ENCODE measurements at regions not wholly inside any gene's neighbourhood (a gene's known extent, or its start where the extent isn't known, plus 50 kb on each side); places are given as distances from the start of the nearest gene placed in this dataset.
A peak's percentile ranks its signal among the peaks of the same experiment; 100 is the strongest.

DNA sequence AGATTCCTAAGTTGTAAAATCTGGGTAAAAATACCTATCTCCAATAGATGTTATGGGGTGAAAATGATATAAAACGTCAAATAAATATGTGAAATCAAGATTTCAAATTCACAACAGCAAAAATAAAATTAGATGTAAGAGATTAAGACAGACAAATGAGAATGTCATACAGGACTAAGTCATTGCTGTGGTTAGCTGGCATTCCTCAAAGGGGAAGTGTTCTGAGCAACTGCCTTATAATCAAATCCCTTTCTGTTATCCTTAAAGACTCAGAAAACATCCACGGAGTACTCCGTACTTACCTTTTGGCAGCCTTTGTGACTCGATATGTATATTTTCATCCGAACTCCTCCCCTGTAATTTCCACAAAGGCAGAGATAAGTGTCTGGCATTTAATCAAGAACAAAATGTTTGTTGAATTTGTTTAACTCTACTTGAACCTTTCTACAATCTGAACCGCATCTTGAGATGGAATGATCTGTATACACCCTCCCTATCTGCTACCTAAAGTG lies 559.6 kb downstream of the GATA3 start:
- no TSS peak for BruUV-seq (replicated peaks)

DNA sequence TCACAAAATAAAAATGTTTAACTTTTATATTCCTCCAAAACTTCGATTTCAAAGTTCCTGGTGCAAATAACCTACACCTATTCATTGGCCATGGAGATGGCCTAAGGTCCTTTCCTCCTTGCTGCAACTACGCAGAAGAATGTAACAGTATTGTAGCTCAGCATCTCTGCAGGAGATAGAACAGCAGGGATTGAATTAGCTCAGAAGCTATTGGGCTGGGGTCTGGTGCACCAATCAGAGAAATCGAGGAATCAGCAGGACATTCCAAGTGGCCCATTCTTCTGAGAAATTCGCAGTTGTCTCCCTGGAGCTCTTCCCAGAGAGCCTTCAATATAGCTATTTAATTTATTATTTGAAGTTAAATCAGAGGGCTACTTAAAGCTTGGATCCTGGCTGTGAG lies 560.6 kb downstream of the GATA3 start:
- no TSS peak for BruUV-seq (replicated peaks)
- CTCF ChIA-PET: no interaction called here

More for the DNA sequence above, 559.6 kb downstream of the GATA3 start:
- ChIA-PET CTCF (no interaction called here), POLR2A (ENCODE audit: unreplicated experiment) (interaction anchor here (0.7 kb wide), 1 partner anchor 388 kb away, joined by 55 read pairs; no protein-coding TSS in a partner anchor)
- DNase-seq: no peak
- Histone ChIP-seq H3K9me3 (ENCODE audit: insufficient read depth, low read depth) (no peaks in the 10 kb centered on the region), H3K36me3 (ENCODE audit: low read depth) (no peaks in the 10 kb centered on the region), H3K4me2 (no peak overlapping the region), H3K4me1 (replicated peaks; ENCODE audit: insufficient read depth) (peaks cover 30% of the 10 kb centered on the region), H3K9me2 (ENCODE audit: insufficient read depth) (no peaks in the 10 kb centered on the region), H3F3A (ENCODE audit: insufficient read depth, low read depth) (peaks cover 12% of the 10 kb centered on the region; the same call in 1 of the 2 replicates), H4K20me1 (ENCODE audit: insufficient read depth) (no peaks in the 10 kb centered on the region), H3K27me3 (ENCODE audit: insufficient read depth, low read depth) (no peaks in the 10 kb centered on the region), H3K27ac (no peak overlapping the region), H2AFZ (no peak overlapping the region), H3K79me2 (ENCODE audit: low read depth) (no peaks in the 10 kb centered on the region), H3K4me3 (no peak overlapping the region)
- intact Hi-C loops (cut with micrococcal nuclease; ENCODE audit: unreplicated experiment): no loop called here
- no peak for TF ChIP-seq EZH2 (IDR thresholded peaks at IDR 0.05; ENCODE audit: low read depth)
- TF ChIP-seq, protein P1, sequence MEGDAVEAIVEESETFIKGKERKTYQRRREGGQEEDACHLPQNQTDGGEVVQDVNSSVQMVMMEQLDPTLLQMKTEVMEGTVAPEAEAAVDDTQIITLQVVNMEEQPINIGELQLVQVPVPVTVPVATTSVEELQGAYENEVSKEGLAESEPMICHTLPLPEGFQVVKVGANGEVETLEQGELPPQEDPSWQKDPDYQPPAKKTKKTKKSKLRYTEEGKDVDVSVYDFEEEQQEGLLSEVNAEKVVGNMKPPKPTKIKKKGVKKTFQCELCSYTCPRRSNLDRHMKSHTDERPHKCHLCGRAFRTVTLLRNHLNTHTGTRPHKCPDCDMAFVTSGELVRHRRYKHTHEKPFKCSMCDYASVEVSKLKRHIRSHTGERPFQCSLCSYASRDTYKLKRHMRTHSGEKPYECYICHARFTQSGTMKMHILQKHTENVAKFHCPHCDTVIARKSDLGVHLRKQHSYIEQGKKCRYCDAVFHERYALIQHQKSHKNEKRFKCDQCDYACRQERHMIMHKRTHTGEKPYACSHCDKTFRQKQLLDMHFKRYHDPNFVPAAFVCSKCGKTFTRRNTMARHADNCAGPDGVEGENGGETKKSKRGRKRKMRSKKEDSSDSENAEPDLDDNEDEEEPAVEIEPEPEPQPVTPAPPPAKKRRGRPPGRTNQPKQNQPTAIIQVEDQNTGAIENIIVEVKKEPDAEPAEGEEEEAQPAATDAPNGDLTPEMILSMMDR (conservative IDR thresholded peaks at IDR 0.05): no peak

DNA sequence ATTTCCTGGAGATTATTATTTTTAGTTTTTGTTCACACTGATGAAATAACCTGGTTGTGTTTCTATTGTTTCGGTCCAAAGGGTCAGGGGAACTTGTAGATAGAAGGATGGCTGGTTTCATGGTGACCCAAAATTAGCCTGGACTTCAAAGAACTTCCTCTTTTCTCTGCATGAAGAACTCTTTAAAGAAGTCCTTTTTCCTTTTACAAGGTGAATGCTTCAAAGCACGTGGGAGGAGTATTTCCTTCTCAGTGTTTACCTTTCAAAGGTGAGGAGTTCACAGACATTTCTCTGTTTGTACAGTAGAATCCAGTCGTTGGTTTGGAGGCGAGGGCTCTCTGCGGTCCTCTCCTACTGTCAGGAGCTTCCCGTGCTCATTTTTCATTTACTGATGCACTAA lies 561.7 kb downstream of the GATA3 start:
- H3K4me1 ChIP-seq (replicated peaks; ENCODE audit: insufficient read depth): peaks cover 36% of the 10 kb centered on the region
- intact Hi-C loops (cut with micrococcal nuclease; ENCODE audit: unreplicated experiment): loop anchor here (1.0 to 5.0 kb wide), 2 partner anchors 250 to 564 kb away; partner anchors contain the start of gene GATA3
- no peak overlapping the region for H3K4me3 ChIP-seq
- CTCF ChIA-PET: interaction anchor here (0.6 kb wide), 1 partner anchor 1596 kb away, joined by 3 read pairs; no protein-coding TSS in a partner anchor
- no peaks in the 10 kb centered on the region for H4K20me1 ChIP-seq (ENCODE audit: insufficient read depth)
- DNase-seq: peak; percentile 43 to 80
- peaks cover 12% of the 10 kb centered on the region; the same call in 1 of the 2 replicates for H3F3A ChIP-seq (ENCODE audit: insufficient read depth, low read depth)
- no peaks in the 10 kb centered on the region for H3K36me3 ChIP-seq (ENCODE audit: low read depth)
- H2AFZ ChIP-seq: peak overlapping the region; percentile 69; the same call in 1 of the 2 replicates
- H3K4me2 ChIP-seq: peak overlapping the region; percentile 27; the same call in 1 of the 2 replicates
- H3K27ac ChIP-seq: peak overlapping the region; percentile 70
- POLR2A ChIA-PET (ENCODE audit: unreplicated experiment): interaction anchor here (0.6 to 0.7 kb wide), 3 partner anchors 10 to 80 kb away, joined by 3 to 5 read pairs (median 3); no protein-coding TSS in a partner anchor
- no peaks in the 10 kb centered on the region for H3K79me2 ChIP-seq (ENCODE audit: low read depth)
- H3K27me3 ChIP-seq (ENCODE audit: insufficient read depth, low read depth): no peaks in the 10 kb centered on the region
- no peaks in the 10 kb centered on the region for H3K9me2 ChIP-seq (ENCODE audit: insufficient read depth)
- no peaks in the 10 kb centered on the region for H3K9me3 ChIP-seq (ENCODE audit: insufficient read depth, low read depth)
- TF ChIP-seq EZH2 (IDR thresholded peaks at IDR 0.05; ENCODE audit: low read depth): no peak
- TF ChIP-seq, protein P1 (conservative IDR thresholded peaks at IDR 0.05): no peak
- no TSS peak for BruUV-seq (replicated peaks)

More for the DNA sequence above, 560.6 kb downstream of the GATA3 start:
- no peaks in the 10 kb centered on the region for H3K36me3 ChIP-seq (ENCODE audit: low read depth)
- no peak for DNase-seq
- no peak for TF ChIP-seq EZH2 (IDR thresholded peaks at IDR 0.05; ENCODE audit: low read depth)
- TF ChIP-seq, protein P1 (conservative IDR thresholded peaks at IDR 0.05): no peak
- H3K9me3 ChIP-seq (ENCODE audit: insufficient read depth, low read depth): no peaks in the 10 kb centered on the region
- H3K4me3 ChIP-seq: no peak overlapping the region
- no peak overlapping the region for H2AFZ ChIP-seq
- POLR2A ChIA-PET (ENCODE audit: unreplicated experiment): interaction anchor here (0.6 to 0.7 kb wide), 2 partner anchors 30 to 315 kb away, joined by 3 to 4 read pairs; no protein-coding TSS in a partner anchor
- H3K4me2 ChIP-seq: no peak overlapping the region
- no peaks in the 10 kb centered on the region for H3K9me2 ChIP-seq (ENCODE audit: insufficient read depth)
- no peak overlapping the region for H3K27ac ChIP-seq
- peaks cover 36% of the 10 kb centered on the region for H3K4me1 ChIP-seq (replicated peaks; ENCODE audit: insufficient read depth)
- intact Hi-C loops (cut with micrococcal nuclease; ENCODE audit: unreplicated experiment): loop anchor here (5.0 kb wide), 1 partner anchor 563 kb away; the partner anchor contains the start of gene GATA3
- no peaks in the 10 kb centered on the region for H3K27me3 ChIP-seq (ENCODE audit: insufficient read depth, low read depth)
- no peaks in the 10 kb centered on the region for H4K20me1 ChIP-seq (ENCODE audit: insufficient read depth)
- H3F3A ChIP-seq (ENCODE audit: insufficient read depth, low read depth): peaks cover 12% of the 10 kb centered on the region; the same call in 1 of the 2 replicates
- no peaks in the 10 kb centered on the region for H3K79me2 ChIP-seq (ENCODE audit: low read depth)
